Forelimb muscle (tissue), 1 donor: ENCODE measurements at regions not wholly inside any gene's neighbourhood (a gene's known extent, or its start where the extent isn't known, plus 50 kb on each side); places are given as distances from the start of the nearest gene placed in this dataset.
"Not testable (repeated sequence)": the region's sequence is repeated elsewhere in the genome, so short reads cannot be mapped to it uniquely, and the experiment has no call there.

Experiments
- DNase-seq: peaks from one replicate; pipeline ENCODE4 v3.0.0-alpha.2; 2013; ENCODE audit warnings: low read depth

DNA sequence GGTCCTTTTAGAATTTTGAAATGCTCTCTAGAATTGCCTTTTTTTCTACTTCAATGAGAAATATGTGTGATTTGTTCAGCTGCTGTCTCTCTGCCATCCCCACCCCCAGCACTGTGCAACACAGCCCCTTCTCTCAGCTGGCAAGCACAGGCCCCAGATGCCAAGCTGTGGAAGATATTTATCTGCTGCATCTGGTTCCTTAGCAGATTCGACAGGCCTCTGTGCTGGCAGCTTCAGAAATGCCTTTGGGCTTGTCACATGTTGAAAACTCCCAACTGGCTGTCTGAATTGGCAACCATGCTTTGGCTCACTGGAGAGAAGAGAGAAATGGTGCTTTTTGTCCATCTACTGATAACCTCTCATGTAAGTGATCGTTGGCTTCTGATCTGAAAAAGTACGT is 206.7 kb upstream of the C1orf87 start:
- peak; percentile 32 for DNase-seq

DNA sequence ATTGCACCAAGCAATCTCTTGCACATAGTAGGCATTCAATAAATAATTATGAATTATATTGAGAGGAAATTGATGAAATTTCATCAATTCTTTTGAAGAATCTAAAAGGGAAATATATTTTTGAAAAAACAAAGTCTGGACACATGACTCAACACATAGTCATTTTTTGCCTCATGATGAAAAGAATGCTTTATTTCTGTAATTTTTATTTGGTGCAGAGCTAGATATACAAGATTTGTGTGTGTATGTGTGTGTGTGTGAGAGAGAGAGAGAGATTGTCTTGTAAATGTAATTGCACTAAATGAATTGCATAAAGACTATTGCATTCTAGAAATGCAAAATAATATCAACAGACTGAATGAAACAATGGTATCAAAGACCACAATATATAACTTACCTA is 206.2 kb upstream of the C1orf87 start:
- no peak for DNase-seq

DNA sequence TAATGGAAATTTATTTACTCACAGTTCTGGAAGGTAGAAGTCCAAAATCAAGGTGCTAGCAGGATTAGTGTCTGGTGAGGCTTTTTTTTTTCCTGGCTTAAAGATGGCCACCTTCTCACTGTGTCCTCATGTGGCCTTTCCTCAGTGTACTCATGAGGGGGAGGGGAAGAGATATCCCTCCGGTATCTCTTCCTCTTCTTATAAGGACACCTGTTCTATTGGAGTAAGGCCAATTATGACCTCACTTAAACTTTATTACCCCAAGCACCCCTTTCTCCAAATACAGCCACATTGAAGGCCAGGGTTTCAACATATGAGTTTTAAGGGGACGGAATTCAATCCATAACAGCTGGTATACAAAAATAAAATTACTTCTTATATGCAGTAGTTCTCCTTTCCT is 203.7 kb upstream of the C1orf87 start:
- DNase-seq = no peak

DNA sequence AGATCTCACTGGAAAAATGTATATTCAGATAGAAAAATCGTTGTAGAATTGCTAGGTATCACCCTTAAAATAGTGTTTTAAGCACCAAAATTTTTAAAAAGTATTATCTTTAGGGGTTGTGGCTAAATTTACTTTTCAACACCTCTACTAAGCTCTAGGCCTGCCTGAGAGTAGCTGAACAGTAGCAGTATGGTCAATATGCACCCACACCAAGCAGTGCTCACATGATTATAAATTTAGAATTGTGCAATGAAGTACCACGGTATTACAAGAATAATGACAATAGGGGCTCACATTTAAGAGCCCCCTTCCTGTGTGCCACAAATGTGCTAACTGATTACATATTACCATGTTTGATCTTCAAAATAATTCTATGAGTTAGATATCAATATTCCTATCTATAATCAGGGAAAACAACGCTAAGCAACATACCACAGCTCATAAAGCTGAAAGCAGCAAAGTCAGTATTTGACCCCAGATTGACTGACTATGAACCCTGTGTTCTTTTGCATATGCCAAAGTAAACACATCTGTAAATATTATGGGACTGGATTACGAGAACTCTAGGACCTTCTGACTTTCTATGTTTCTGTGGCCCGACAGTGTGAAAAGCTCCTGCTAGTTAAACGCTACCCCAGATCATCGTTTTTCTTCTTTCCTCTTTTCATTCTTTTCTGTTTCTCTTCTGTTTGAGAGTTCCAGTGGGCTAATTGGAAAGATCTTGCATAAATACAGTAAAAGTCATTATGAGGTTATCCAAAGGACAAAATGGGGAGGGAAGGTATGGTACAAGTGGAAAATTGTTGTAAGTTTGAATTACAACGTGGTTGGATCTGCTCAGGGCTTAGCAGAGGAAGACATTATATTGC is 201.1 kb upstream of the C1orf87 start:
- peak; percentile 58 for DNase-seq

DNA sequence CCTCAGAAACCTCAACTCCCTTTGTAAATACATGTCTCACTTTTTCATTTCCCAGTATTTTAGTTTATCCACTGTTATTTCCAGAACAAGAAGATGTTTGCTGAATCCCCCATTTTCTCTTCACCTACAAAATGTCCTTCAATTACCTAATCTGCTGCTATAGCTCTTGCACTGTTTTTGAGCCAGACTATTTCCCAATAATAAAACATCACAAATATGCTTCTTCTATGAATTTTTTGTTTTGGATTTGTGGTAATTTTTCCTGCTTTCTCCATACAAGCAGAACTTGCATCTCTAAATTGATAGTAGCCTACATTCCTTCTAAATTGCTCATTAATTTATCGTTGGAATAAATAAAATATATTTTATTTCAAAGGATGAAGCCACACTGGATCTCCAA is 199.6 kb upstream of the C1orf87 start:
- no peak for DNase-seq

DNA sequence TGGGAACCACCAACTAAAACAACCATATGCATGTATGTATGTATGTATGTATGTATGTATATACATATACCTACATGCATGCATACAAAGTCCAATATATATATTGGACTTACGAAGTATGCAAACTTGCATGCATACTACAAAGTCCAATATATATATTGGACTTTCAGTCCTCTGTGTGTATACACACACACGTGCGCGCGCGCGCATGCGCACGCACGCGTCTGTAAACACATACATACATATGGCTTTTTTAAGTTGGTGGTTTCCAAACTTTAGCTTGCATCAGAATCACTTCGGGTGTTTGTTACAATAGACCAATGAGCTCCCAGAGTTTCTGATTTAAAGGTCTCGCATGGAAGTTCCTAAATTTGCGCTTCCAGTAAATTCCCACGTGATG is 197.5 kb upstream of the C1orf87 start:
- DNase-seq = no peak

DNA sequence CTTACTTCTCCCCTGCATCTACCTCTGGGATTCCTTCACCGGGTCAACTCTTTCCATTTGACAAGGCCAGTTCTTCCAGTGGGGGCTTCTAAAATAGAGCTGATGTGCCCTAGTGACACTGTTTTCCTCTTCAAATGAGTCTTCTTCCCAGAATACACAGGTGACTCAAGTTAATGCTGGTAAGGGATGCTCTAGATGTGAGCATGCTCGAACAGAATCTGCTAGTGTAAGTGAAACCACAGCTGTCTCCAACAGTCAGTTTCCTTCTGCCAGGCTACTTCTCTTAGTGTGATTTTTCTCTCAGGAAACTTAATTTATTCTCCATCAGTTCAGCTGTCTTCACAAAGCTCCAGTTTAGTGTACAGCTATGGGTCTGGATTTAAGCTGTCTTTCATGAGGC is 194.9 kb upstream of the C1orf87 start:
- DNase-seq = no peak

DNA sequence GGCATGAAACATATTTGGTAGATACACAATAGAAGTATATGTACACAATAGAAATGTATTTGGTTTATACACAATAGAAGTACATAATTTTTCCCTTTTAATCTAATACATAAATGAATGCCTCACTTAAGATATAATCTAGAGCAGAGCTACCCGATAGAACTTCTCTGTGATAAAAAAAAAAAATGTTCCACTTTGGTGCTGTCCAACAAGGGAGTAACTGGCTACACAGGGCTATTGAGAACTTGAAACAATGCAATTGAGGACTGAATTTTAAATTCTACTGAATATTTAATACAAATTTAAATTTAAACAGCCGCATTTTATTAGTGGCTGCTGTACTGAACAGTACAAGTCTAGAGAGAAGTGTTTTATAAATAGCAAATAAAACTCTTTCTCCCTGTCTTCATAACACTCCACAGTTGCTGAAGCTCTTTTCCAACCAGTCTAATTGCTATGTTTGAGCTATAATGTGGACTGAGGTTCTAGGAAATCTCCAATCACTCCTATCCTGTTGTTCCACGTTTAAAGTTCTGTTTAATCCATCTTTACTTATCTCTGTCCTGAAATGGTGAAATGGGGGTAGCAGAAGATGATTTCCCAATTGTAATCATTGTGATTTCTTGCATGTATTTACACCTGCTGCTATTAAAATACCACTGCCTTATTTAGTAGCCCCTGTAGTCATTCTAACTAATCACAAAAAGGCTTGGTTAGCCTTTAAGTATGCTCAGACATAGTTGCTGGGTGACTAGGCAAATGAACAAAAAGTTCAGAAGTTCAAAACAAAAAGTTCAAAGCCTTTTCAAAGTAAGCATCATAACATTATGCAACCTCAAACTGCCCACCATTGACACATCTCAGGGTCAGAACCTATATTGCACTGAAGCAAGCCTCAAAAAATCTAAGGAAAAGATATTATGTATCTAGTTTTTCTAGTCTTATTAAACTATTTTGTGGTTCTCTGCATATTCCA is 192.3 kb upstream of the C1orf87 start:
- DNase-seq = no peak

DNA sequence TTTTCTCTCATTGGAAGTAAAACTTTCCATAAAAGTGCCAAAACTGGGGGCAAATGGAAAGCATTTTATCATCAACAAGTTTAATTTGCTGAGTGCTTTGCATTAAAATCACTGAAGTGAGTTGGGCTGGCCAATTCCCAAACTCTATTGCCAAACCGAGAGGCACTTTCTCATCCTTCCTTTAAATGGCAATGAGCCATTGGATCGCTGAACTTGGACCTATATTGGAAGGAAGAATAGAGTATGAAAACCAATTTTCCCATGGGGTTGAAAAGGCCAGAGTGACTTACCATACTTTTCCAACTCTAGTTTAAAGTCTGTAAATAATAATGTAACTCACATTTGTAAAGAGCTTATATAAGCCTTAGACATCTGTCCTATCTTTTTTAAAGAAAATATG is 189.1 kb upstream of the C1orf87 start:
- peak; percentile 65 for DNase-seq

DNA sequence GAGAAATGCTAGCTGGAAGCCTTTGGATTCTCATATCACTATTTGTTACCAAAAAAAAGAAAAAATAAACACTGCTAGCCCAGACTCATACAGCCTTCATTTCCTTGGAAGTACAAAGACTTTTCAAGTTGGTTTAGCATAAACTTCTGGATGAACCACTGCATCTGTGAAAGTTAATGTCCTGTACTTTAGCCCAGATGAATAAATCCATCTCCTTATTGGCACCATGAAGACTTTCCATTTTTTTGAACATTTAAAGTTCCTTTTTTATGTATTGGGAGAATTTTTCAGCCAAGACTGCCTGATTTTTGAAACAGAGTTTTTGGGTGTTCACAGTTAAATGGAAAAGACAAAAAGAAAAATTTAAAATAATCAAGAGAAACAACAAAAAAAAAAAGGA is 184.0 kb upstream of the C1orf87 start:
- no peak for DNase-seq

DNA sequence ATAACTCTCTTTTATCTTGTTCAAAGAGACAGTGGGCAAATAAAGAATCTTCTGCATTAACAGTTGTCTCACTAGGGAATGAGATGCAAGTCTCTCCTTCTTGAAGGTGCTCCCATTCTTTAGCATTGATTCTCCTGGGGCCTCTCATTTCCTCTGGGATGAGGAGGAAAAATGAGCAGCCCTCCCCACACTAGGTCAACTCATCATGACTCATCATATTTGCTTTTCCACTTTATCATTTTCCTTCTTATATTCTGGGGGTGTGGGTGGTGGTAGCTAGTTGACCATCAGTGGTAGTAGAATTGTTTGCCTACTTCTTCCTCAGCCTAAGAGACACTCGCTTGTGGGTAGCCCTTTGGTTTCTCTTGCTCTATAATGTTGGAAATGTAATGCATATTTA is 182.0 kb upstream of the C1orf87 start:
- no peak for DNase-seq

DNA sequence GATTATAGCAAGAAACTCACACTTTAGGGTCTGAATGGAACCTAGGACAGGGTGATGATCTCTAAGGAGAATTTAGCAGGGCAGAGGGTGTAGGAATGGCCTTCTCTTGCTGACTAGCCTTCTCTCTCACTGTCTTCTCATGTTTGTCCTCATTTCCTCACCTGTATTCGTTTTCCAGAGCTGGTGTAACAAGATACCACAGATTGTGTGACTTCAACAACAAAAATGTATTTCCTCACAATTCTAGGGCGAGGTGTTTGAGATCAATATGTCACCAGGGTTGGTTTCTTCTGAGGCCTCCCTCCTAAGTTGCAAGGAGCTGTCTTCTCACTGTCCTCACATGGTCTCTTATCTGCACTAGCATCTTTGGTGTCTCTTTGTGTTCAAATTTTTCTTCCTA is 177.9 kb upstream of the C1orf87 start:
- DNase-seq = no peak

DNA sequence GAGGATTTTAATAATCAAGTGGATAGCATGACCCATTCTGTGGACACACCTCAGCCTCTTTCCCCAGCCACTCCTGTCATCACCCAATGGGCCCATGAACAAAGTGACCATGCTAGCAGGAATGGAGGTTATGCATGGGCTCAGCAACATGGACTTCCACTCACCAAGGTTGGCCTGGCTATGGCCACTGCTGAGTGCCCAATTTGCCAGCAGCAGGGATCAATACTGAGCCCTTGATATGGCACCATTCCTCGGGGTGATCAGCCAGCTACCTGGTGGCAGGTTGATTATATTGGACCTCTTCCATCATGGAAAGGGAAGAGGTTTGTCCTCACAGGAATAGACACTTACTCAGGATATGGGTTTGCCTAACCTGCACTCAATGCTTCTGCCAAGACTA is 173.9 kb upstream of the C1orf87 start:
- not testable (repeated sequence) for DNase-seq

DNA sequence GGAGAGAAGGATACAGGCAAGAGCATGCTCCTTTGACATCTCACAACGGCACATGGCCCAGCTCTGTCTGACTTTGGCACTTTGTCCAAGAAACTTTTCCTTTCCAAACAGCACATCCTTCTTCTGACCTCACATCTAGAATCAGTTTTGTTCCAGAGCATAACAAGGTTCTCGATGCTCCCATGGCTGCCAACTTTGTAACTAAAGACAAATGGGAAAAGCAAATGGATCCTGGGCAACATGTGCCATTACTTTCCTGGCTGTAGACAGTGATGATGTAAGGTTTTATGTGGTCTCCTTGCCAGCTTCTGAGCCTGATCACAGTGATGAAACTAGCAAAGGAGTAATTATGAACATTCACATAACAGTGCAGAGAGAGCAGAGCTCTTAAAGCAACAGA is 171.8 kb upstream of the C1orf87 start:
- no peak for DNase-seq

DNA sequence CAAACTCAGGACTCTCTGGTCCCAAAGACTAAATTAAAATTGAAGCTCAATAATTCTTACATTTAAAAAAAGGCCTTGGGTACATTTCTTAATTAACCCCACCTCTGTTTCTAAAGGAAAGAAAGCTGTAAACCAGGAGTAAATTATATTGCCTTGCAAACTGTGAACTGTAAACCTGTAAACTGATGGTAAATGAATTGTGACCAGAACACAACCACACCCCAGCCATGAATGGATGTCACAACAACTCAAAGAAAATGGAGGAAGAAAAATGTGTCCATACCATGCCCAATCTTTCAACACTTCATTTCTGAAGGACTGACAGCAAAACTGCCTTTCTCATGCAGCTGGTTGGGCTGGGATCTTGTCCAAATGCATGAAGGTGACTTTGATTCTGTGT is 171.3 kb upstream of the C1orf87 start:
- DNase-seq = no peak

DNA sequence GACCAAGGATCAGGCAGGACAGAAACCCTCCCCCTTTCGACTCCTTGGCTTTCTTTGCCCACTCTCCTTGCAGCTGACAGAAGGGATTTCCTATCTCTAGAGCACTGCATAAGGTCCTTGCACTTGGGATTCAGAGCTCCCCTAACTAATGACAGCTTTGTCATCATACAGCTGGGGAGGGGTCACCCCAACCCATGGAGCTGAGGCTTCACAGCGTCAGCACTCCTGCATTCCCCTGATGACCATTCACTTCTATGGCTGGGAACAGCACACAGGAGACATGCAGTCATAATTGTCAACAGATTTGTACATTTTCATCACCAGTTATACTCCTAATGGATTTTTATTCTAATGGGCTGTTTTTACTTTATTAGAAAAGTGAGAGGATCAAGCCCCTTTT is 161.7 kb upstream of the C1orf87 start:
- DNase-seq = no peak

DNA sequence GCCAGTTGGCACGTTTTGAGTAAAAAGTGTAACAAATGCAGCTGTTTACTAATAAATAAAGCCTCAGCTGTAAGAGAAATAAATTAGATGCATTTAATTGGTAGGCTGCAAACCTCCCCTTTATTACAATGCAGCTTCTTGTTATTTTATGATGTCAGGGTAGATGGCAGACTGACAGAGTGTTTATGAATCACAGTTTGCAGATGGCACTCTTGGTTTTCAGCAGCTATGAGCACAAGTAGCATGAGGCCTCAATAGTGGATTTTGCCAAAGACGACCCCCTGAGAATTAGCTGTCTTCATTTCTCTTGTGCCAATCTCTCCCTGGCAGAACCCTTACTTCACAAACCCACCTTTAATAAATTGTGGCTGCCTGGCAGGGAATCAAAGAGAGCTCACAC is 161.2 kb upstream of the C1orf87 start:
- no peak for DNase-seq

DNA sequence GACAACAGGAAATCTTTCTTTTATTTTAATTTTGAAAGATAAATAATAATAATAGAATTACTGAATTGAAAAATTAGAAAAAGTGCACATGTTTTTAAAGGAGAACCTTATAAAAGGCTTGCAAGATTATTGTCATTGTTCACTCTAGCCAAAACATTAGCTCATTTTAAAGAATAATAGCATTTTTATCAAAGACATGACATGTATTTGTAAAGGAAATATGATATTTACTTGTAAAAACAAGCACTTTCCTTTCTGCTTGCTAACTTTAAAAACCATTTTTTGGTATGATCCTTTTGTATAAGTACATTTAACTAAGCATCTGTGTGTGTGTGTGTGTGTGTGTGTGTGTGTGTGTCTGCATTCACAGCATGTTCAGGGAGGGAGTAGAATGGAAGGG is 156.3 kb upstream of the C1orf87 start:
- DNase-seq = no peak

DNA sequence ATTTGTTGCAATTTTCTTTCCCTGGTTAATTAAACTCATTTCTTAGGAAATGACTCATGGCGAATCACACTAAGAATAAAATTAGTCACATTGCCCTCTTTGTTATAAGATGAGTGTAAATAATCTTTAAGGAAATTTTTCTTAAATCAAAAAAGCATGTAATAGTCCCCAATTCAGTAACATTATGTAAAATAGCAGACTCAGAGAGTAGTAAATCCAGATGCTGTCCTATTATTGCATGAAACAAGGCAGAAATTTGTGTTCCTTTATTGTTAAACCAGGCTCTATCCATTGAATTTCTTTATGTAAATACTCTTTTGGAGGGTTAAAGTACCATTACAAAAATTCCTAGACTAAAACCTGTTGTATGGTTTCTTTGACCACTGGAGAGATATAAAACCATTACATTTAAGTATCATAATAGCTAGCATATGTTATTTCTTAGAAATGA is 154.5 kb upstream of the C1orf87 start:
- DNase-seq = no peak

DNA sequence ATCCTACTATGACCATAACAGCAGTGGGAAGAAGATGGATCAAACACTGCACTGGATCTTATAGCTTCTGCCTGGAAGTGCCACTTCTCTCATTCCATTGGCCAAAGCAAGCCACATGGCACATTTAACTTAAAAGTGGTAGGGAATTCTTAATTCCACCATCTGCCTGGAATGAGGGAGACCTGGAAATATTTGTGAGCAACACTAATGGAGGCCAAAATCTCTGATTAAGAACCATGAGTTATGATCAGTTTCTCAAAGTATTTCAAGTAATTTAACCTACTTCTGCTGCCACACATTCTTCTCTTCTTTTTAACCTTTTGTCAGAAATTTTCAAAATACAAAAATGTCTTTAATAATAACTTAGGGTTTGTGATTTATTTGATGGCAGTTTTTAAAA is 154.0 kb upstream of the C1orf87 start:
- no peak for DNase-seq

DNA sequence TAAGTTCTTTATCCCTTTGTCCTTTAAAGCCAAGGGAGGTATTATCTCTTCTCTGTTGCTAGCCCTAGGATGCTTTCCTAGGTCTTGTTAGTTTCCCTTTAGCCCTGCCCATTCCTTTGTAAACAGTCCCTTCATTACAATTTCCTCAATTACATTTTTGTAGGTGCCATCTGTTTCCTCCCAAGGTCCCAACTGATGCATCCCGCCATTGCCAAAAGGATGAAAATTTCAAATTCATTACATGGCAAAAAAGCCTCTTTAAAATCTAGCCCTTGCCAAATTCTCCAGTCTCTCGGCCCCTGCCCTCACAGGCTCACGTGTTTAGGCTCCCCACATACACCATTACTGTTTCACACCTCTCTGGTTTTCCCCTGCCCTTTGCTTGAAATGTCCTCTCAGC is 151.9 kb upstream of the C1orf87 start:
- DNase-seq = no peak

DNA sequence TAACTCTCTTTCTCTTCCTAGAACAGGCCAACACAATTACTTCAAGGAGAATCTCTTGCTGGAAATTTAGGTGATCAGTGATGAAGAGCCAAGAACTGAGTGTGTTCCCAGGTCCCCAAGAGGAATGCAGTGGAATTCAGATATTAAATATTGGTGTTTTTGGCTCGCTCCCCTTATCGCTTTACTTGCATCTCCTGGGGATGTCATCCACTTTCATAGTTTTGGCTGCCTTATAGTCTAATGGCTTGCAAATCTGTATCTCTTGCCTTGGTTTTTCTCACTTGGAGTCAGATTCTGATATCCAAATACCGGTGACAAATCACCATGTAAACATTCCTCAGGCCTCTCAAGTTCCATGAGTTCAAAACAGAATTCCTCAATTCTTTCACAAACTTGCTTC is 151.0 kb upstream of the C1orf87 start:
- no peak for DNase-seq

DNA sequence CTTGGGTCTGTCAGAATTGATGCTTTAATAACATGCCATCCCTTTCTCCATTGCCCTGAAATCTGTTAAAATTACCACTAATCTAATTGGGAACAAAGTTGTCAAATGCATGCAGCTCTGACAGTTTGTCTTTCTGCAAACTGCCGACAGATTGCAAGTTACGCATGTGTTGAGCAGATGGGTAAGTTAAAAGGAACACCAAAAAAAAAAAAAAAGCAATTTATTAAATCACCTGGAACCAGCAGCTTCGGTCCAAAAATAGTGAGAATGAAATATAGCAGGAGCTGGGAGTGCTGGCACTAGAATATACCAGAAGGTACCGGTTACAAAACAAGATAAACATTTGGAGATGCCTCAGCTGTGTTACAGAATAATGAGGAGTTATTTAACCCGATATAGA is 149.6 kb upstream of the C1orf87 start:
- no peak for DNase-seq
